GM19025 (cell line): ENCODE measurements at regions not wholly inside any gene's neighbourhood (a gene's known extent, or its start where the extent isn't known, plus 50 kb on each side); places are given as distances from the start of the nearest gene placed in this dataset.

ENCODE experiments used
- ATAC-seq: cut with Tn5 transposase; IDR thresholded peaks from one replicate; pipeline ENCODE4 v1.9.1; 2021; ENCODE audit warnings: mild to moderate bottlenecking, low read depth, moderate library complexity; ENCODE audit not compliant: unreplicated experiment

GRCh38 chr2:2879781-2880180 is 497.8 kb downstream of the EIPR1 start:
- ATAC-seq, result peak; percentile 95

GRCh38 chr2:2879071-2879470 is 498.5 kb downstream of the EIPR1 start:
- no peak for ATAC-seq

GRCh38 chr2:2877427-2877826 is 500.2 kb downstream of the EIPR1 start:
- no peak for ATAC-seq

- no peak for ATAC-seq
These were observed 501.0 kb downstream of the EIPR1 start for GRCh38 chr2:2876331-2877221.

GRCh38 chr2:2875831-2876230 is 501.8 kb downstream of the EIPR1 start:
- no peak for ATAC-seq

GRCh38 chr2:2875296-2875695 is 502.3 kb downstream of the EIPR1 start:
- ATAC-seq, result no peak

GRCh38 chr2:2874805-2875204 is 502.8 kb downstream of the EIPR1 start:
- no peak for ATAC-seq

- no peak for ATAC-seq
These were observed 503.3 kb downstream of the EIPR1 start for GRCh38 chr2:2874341-2874740.

- ATAC-seq, result no peak
These were observed 504.2 kb downstream of the EIPR1 start for GRCh38 chr2:2873450-2873811.

- no peak for ATAC-seq
These were observed 504.7 kb downstream of the EIPR1 start for GRCh38 chr2:2872713-2873449.

- ATAC-seq, result no peak
These were observed 505.4 kb downstream of the EIPR1 start for GRCh38 chr2:2872309-2872617.

GRCh38 chr2:2871480-2872308 is 505.9 kb downstream of the EIPR1 start:
- ATAC-seq, result no peak

GRCh38 chr2:2870106-2870505 is 507.5 kb downstream of the EIPR1 start:
- no peak for ATAC-seq

- ATAC-seq, result no peak
These were observed 508.1 kb downstream of the EIPR1 start for GRCh38 chr2:2869553-2869952.

GRCh38 chr2:2868085-2868484 is 509.5 kb downstream of the EIPR1 start:
- ATAC-seq, result no peak

- ATAC-seq, result no peak
These were observed 510.1 kb downstream of the EIPR1 start for GRCh38 chr2:2867397-2867979.

- ATAC-seq, result no peak
These were observed 511.2 kb downstream of the EIPR1 start for GRCh38 chr2:2866459-2866858.

GRCh38 chr2:2862386-2862785 is 515.2 kb downstream of the EIPR1 start:
- no peak for ATAC-seq

- no peak for ATAC-seq
These were observed 515.9 kb downstream of the EIPR1 start for GRCh38 chr2:2861666-2862240.

GRCh38 chr2:2860589-2861300 is 516.9 kb downstream of the EIPR1 start:
- ATAC-seq, result no peak
